ENCODE measurements at regions not wholly inside any gene's neighbourhood (a gene's known extent, or its start where the extent isn't known, plus 50 kb on each side); places are given as distances from the start of the nearest gene placed in this dataset.
A peak's percentile ranks its signal among the peaks of the same experiment; 100 is the strongest.

DNA sequence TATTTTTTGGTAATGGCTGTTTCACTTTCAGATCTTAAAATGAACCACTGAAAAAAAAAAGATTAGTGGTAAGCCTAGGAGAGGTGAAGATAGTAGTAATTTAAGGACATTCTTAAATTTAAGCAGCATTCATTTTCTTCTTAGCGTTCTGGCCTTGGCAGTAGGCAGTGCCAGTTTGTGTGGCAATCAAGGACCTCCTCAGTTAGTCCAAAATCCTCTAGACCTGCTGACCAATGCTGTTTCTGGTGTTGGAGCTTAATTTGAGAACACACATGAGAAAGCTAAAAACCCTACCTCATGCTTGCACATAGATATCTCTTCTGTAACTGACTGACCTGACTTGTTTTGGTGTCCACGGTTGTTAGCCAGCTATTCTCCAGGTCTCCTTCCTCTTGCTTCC, 219.8 kb upstream of the RGS6 start:
- TF ChIP-seq, protein P1, sequence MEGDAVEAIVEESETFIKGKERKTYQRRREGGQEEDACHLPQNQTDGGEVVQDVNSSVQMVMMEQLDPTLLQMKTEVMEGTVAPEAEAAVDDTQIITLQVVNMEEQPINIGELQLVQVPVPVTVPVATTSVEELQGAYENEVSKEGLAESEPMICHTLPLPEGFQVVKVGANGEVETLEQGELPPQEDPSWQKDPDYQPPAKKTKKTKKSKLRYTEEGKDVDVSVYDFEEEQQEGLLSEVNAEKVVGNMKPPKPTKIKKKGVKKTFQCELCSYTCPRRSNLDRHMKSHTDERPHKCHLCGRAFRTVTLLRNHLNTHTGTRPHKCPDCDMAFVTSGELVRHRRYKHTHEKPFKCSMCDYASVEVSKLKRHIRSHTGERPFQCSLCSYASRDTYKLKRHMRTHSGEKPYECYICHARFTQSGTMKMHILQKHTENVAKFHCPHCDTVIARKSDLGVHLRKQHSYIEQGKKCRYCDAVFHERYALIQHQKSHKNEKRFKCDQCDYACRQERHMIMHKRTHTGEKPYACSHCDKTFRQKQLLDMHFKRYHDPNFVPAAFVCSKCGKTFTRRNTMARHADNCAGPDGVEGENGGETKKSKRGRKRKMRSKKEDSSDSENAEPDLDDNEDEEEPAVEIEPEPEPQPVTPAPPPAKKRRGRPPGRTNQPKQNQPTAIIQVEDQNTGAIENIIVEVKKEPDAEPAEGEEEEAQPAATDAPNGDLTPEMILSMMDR (IDR thresholded peaks at IDR 0.05; ENCODE audit: unreplicated experiment in 3 of 3) = no peak
- peaks cover 21% of the 10 kb centered on the region for H3K36me3 Mint-ChIP-seq (ENCODE audit: low read depth)
- no peak overlapping the region for H3K4me3 Mint-ChIP-seq
- H3K9me3 Mint-ChIP-seq = no peaks in the 10 kb centered on the region
- peak overlapping the region in 2 of 3 experiments; percentile 72 to 73 for H3K27ac Mint-ChIP-seq
- peaks cover 18% of the 10 kb centered on the region for H3K4me1 Mint-ChIP-seq
- peaks cover 15% of the 10 kb centered on the region for H3K27me3 Mint-ChIP-seq (ENCODE audit: low read depth)

DNA sequence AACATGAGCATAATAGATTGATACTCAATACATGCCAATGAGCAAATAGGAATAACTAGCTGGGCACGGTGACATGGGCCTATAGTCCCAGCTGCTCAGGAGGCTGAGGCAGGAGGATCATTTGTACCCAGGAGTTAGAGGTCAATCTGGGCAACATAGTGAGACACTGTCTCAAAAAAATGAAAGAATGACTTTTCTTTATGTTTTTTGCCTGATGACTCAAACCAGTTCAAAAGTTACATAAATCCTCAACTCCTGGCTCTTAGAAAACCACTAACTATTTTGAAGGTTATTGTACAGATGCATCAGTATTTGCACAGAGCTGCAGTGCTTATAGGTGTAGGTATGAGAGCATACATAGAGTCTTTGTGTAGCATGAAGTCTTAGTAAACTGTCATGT, 219.2 kb upstream of the RGS6 start:
- Mint-ChIP-seq H3K36me3 (ENCODE audit: low read depth) (peaks cover 22% of the 10 kb centered on the region), H3K27me3 (ENCODE audit: low read depth) (peaks cover 15% of the 10 kb centered on the region), H3K9me3 (no peaks in the 10 kb centered on the region), H3K4me3 (no peak overlapping the region), H3K27ac (peak overlapping the region in 2 of 3 experiments; percentile 72 to 73), H3K4me1 (peaks cover 18% of the 10 kb centered on the region)
- TF ChIP-seq, protein P1 (IDR thresholded peaks at IDR 0.05; ENCODE audit: unreplicated experiment in 3 of 3) = no peak

DNA sequence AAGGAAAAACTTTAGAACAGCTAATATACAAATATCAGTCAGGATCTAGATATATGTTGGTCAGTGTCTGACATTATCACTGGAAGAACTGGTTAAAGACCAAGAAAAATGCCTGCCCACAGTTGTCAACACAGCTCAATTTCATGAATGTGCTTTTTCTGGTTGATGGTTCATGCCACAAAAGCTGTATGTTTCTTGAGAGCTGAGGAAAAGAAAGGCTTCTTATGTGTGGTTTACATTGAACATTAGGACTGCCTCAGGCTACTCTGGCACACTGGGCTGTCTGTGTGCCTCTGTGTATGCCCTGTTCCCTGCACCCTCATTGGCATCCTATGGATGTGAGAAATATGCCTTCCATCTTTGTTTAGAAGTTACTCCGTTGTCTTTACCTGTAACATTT, 218.8 kb upstream of the RGS6 start:
- H3K9me3 Mint-ChIP-seq = no peaks in the 10 kb centered on the region
- H3K27me3 Mint-ChIP-seq (ENCODE audit: low read depth) = peaks cover 15% of the 10 kb centered on the region
- H3K4me1 Mint-ChIP-seq = peaks cover 18% of the 10 kb centered on the region
- peaks cover 25% of the 10 kb centered on the region for H3K36me3 Mint-ChIP-seq (ENCODE audit: low read depth)
- no peak overlapping the region for H3K4me3 Mint-ChIP-seq
- no peak overlapping the region for H3K27ac Mint-ChIP-seq
- TF ChIP-seq, protein P1 (IDR thresholded peaks at IDR 0.05; ENCODE audit: unreplicated experiment in 3 of 3) = no peak

DNA sequence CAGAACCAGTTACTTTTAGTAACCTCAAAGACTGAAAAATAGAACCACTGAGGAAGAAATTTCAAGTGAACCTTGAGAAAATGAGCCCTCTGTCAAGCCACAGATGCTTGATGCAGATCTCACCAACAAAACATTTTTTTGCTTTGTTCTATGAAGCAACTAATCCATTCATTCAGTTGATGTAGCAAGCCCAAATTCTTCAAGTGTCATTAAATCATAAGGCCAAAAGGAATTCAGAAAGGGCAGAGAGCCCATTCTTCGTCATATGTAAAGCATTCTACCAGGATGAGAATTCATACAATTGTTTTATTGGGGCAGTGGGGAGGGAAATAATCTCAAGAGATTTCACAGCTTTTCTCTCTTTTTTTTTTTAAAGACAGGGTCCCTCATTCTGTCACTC, 218.0 kb upstream of the RGS6 start:
- peaks cover 12% of the 10 kb centered on the region for H3K27me3 Mint-ChIP-seq (ENCODE audit: low read depth)
- TF ChIP-seq, protein P1 (IDR thresholded peaks at IDR 0.05; ENCODE audit: unreplicated experiment in 3 of 3) = no peak
- peaks cover 18% of the 10 kb centered on the region for H3K4me1 Mint-ChIP-seq
- H3K36me3 Mint-ChIP-seq (ENCODE audit: low read depth) = peaks cover 25% of the 10 kb centered on the region
- H3K4me3 Mint-ChIP-seq = no peak overlapping the region
- H3K27ac Mint-ChIP-seq = no peak overlapping the region
- no peaks in the 10 kb centered on the region for H3K9me3 Mint-ChIP-seq

DNA sequence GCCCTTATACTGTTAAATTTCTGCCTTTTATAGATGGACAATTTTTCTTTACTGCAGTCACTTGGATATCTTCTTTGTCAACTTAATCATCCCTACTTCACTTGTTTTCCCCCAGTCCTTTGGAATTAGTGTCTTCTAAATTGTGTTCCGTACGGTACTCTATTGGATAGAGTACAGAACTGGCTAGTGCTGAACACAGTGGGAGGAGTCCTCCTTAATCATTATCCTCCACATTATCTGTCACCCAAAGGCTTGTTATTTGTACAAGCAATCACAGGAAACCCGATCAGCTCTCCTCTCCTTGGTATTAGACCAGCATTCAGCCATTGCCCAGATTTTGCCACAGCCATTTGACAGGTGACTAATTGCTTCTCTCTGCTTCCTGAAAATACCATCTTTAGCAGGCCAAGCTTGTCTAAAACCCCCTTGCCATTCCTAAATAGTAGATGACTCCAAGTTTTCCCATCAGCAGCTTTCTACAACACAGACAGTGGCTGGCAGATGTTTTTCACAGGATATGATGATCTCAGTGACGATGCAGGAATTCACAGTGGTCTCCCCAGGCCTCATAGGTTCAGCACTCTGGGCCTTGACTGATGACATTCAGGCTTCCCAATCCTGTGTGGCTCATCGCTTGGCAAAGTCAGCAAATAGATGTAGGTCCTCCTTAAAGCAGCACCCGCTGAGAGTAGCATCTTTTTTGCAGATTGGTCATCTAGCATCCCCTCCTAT, 216.0 kb upstream of the RGS6 start:
- Mint-ChIP-seq H3K27ac (no peak overlapping the region), H3K9me3 (peaks cover 5% of the 10 kb centered on the region)

More for the DNA sequence above, 216.0 kb upstream of the RGS6 start:
- Mint-ChIP-seq H3K36me3 (ENCODE audit: low read depth) (peaks cover 33% of the 10 kb centered on the region), H3K4me1 (peaks cover 15% of the 10 kb centered on the region), H3K27me3 (ENCODE audit: low read depth) (peaks cover 8% of the 10 kb centered on the region), H3K4me3 (no peak overlapping the region)
- TF ChIP-seq, protein P1 (IDR thresholded peaks at IDR 0.05; ENCODE audit: unreplicated experiment in 3 of 3) = no peak
